Glomerular visceral epithelial cell (primary cell): ENCODE measurements at regions not wholly inside any gene's neighbourhood (a gene's known extent, or its start where the extent isn't known, plus 50 kb on each side); places are given as distances from the start of the nearest gene placed in this dataset.
"Not testable (repeated sequence)": the region's sequence is repeated elsewhere in the genome, so short reads cannot be mapped to it uniquely, and the experiment has no call there.

Source experiments
- DNase-seq: peaks from one replicate; pipeline ENCODE4 v3.0.0-alpha.2; 2016; ENCODE audit errors: extremely low spot score

DNA sequence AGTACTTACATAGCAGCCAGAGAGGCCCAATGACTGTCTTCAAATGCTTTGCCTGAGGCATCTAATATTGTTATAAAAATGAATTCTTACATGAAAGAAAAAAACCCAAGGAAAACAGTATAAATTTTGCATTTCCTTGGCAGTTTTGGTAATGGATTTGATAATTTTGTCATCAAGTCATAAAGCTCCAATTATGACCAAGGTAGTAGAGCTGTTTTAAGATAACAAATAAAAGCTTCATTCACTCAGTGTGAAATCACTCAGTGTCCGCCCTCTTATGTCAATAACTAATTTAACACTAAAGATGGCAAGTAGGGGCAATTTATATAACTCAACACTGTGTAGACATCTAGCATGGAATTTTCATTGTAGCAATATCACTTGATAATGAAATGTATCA is 193.9 kb downstream of the ANKRD7 start:
- no peak for DNase-seq

DNA sequence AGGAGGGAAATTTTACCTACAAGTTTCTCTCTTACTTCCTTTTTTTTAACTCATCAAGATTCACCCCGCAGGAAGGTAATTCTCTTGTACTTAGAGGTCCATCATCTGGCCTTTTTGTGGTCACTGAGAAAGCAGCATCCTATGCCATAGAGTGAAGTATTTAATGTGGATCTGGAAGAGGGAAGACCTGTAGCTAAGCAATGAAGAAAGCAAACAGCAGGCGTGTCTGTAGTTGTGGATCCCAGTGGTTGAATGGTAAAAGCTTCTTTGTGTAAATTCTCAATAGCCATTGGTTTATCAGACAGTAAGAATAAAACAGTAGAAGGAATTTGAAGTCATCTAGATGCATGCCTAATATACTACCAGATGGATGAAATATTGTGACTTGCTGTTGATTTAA is 196.4 kb downstream of the ANKRD7 start:
- no peak for DNase-seq

DNA sequence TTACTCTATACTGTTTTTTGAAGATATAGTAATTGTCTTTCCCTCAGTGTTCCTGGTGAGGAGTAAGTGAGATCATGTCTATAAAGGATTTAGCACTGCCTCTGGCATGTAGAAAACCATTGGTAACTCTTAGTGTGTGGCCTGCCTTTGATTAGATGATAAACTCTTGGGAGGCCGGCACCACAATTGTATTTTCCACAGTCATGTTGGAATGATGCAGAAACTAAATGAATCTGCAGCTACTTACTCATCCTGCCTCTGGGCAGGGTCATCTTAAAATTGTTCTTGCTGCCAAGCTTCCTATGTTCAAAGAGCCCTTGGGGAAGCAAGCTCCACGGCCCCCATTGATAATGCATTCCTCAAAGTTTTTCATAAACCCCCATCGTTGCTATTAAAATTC is 204.6 kb downstream of the ANKRD7 start:
- no peak for DNase-seq

DNA sequence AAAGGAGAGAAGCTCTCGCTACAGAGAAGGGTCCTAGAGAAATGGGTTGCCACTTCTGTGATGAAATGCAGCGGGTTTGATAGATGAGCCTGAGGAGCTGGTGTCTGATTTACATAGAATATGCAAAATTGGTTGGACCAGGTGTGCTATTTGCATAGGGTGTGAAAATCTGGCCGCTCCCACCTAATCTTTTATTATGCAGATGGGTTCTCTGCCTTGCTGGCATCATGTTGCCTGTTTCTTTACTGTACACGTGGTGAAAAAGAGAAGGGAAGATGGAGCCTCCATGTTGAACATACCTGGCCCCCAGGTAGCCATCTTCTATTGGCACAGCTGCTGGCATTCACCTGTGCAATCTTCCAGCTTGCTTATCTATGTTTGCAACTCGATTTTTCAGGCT is 212.2 kb downstream of the ANKRD7 start:
- DNase-seq = no peak

DNA sequence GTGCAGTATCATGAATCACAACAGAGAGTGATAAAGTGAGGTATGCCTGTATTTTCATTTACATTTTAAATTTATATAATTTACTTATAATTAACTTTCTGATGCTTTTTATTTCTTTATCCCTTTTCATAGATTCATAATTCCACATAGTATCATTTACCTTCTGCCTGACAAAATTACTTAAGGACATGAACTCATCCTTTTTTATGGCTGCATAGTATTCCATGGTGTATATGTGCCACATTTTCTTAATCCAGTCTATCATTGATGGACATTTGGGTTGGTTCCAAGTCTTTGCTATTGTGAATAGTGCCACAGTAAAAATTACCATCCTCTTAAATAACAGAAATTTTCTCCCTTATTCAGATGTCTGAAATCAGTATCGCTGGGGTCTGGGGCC is 224.5 kb downstream of the ANKRD7 start:
- DNase-seq = not testable (repeated sequence)

DNA sequence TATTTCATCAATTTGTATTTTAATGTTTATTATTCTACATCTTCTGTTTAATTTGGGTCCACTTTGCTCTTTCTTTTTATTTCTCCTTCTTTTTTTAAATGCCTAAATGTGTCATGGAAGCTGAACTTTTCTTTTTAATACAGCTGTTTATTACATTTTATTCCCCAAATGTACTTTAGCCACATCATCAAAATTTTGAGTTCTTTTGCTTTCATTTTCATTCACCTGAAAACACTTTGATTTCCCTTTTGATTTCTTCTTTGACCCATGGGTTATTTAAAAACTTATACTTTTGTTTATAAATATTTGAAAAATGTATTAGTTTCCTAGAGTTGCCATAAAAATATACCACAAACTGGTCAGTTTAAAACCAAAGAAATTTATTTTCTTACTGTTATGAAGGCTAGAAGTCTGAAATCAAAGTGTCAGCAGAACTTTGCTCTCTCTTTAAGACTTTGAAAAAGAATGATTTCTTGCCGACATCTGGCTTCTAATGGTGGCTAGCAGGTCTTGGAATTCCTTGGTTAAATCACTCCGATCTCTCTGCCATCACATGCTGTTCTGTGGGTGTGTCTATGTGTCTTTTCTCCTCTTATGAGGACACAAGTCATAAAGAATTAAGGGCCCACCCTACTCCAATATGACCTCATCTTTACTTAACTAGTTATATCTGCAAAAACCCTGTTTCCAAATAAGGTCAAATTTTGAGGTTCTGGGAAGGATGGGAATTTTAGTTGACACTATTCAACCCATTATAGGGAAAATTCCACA is 225.5 kb downstream of the ANKRD7 start:
- no peak for DNase-seq

DNA sequence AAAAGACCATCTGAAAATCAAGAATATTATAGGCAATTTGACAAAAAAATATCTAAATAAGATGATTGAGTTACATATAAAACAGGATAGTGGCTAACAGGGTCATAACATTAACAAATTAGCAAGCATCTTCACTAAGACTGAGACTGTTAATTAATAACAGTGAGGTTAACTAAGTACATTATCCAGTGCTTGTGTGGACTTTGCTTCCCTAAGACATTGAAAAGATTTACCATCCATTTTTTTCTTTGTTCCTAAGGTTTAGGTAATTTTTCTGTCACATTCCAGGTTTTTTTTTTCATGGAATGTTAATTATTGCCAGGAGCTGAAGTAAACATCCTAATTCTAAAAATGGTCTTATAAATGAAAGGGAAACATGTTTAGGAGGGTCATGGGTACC is 227.6 kb downstream of the ANKRD7 start:
- DNase-seq = no peak

DNA sequence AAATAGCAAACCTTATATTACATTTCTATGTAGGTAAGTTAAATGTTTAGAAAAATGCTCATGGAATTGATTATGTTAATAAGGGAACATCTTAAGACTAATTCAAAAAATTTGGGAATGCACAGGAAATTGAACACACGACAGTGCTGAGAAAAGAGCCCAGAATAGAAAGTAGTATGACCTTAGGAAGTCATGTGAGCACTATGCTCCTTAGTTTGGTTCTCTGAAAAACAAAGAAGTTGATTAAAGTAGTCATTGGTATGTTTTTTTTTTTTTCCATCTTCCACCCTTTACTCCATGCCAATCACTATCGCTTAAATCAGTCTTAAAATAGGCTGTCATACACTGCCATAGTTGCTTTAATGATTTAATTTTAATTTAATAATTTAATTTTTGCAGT is 242.9 kb downstream of the ANKRD7 start:
- no peak for DNase-seq

DNA sequence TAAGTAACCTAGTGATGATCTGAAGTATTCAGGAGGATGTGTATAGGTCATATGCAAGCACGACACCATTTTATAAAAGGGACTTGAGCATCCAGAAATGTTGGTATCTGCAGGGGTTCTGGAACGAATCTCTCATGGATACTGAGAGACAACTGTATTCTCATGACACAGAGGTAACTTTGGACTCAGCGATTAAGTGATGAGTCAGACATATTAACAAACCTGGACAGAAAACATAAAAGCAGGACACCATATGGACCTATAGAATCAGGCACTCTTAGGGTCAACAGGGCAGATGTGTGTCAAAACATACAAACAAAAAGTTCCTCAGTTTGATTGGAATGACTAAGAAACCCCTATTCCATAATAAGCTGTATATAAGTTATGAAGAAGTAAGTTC is 248.1 kb downstream of the ANKRD7 start:
- DNase-seq = no peak

DNA sequence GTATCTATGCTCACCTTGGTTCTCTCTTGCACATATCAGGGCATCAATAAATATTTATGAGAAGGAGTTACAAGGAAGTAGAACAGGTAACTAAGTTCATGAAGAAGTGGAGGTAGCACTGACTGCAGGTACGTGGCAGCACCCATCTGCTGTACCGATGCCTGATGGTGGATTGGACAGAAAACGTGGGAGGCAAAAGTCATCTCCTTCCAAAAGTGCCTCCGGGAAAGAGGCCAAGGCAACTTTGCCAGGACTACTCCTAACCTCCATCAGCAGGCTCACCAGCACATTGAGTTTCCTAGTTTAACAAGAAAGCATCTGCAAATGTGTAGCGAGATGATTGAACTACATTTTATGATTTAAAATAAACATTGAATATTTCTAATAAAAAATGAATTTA is 248.8 kb downstream of the ANKRD7 start:
- no peak for DNase-seq

DNA sequence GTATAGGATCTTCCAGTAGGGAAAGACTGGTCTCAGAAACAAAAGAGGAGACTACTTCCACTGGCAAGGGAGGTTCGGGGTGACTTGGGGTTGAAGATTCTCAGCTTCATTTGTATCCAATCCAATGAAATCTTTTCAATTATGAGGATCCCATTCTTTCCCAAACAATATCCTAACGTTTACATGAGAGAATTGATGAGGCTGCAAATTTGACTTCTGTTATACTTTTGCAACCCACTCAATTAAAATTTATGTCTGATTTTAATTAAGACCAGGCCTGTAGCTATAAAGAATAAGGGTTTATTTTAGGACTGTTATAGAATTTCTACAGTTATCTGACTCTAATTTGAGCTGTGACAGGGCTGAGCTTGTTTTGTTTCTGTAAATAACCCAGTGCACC is 251.5 kb downstream of the ANKRD7 start:
- DNase-seq = no peak

DNA sequence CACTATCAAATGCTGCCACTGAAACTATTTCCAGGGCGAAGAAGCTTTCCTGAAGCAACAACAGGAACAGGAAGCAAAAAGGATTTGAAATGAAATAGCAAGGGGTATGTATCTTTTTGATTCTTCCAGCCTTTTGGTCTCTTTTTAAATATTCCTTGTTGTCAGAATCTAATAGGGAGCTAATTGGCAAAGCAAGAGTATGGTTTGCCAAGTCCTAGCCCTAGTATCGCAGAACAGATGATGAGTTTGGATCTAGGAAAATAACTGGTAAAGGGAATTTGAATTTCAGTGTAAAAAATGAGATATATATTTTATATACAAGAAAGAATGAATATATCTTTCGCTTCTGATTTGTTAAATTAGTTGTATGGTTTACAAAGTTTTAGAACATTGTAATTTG is 252.5 kb downstream of the ANKRD7 start:
- DNase-seq = no peak

DNA sequence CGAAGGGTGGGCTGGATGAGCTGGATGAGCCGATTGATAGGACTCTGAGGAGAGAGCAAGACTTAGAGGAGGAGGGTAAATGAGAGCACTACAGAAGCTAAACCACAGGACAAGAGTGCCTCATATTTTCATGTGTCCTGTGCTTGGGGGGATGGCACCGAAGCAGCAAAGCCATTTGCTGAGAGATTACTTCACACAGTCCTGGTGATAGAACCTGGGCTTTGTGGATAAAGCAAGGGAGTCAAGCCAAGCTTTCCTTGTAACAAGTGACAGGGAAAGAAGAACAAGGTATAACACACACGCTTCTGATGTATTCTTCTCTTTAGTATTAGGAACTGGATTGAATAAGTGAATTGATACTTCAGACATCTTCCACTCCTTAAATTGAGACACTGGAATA is 253.7 kb downstream of the ANKRD7 start:
- no peak for DNase-seq

DNA sequence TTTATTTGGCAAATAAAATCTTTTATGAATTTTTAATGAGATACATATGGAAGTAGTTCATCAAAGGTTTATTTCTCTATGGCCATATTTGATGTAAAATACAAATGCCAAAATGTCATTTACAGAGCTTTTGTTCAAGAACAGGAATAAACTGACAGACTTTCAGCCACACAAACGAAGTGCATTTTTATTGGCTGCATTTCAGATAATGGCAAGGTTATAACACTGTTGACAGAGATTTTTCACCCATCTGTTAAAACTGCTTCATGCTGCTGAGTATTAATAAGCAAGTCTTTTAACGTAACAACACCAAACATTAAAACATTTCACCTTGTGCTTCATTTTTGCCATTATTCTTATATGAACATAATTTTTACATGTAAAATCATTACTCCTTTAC is 254.4 kb downstream of the ANKRD7 start:
- no peak for DNase-seq

DNA sequence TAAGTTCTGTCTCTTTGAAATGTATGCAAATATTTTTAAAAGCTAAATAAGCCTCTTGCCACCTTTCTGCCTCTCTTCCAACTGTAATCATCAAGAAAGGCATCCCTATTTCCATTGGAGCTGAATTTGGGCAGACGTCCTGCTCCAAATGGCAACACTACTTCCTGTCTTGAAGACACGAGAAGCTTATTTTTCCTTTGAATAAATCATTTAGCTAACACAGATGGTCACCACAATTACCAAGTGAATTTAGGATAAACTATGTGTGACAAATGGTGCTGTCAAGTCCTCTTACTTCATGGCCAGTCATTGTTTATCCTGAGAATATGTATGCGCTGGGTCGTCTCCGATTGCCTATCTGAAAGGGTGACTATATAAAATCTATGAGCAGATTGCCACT is 268.0 kb downstream of the ANKRD7 start:
- no peak for DNase-seq

DNA sequence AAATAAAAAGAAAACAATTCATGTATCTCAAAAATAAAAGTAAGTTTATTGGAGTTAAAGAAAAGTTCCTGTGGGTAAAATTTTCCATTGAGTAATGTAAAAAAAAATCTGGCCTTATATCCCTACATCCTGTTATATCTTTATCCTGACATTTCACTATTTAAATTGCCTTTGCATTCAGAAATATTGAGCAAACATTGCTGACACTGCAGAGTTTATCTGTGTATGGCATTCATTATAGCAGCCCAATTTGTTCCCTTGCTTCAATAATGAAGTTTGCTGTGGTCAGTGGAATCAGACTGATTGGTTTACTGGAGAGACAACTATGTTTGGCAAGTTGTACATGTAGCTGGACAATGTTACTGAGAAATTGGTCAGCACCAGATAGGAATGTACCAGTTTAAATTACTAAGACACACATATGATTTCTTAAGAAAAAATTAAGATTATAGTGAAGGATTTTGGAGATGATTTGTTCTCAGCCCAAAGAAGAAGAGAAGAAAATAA is 271.7 kb downstream of the ANKRD7 start:
- no peak for DNase-seq

DNA sequence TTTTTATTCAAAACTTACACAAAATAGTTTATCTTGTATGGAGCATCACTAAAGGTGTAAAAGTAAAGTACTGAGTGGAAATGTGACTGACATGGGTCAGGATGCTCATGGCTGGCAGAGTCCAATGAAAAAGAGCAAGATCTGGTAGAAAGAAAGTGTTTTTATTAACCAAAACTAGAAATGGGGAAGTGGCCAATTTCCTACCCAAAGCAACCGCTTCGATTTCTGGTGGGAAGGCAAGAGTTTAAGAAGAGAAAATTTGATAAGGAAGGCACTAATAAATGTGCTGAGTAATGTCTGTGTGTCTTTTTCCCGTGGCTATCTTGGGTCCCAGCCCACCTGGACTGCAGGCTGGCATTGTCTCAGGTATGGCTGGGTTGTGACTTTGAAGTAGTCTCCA is 277.7 kb downstream of the ANKRD7 start:
- no peak for DNase-seq

DNA sequence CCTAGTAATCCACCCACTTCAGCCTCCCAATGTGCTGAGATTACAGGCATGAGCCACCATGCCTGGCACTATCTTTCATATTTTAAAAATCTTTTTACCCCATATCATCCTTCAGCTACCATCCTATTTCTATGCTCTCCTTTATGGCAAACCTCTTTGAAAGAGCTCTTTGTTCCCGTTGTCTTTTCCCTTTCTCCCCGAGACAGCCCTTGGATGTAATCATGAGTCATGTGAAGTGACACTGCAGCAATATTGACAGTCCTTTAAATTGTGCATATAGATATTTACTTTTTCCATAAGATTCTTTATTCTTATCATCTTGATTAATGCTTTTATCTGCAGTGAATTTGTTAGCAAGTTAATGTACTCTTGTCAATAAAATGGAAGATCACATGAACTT is 286.6 kb downstream of the ANKRD7 start:
- DNase-seq = no peak

DNA sequence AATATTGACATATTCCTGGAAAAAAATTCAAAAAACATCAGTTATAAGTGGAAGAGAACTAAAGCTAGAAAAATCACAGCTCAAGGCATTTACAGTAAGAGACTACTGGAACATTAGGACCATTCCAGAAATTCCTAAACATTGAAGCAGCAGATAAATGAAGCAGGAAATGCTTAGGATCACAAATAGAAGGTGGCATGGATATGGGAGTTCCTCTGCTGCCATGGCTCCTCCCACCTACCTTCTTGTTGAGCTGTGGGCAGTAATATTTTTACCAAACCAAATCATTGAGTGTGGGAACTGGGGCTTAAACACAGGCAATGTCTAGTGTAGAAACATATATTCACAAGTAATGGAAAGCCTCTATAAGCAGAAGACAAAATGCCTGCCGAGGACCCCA is 292.8 kb downstream of the ANKRD7 start:
- DNase-seq = no peak

DNA sequence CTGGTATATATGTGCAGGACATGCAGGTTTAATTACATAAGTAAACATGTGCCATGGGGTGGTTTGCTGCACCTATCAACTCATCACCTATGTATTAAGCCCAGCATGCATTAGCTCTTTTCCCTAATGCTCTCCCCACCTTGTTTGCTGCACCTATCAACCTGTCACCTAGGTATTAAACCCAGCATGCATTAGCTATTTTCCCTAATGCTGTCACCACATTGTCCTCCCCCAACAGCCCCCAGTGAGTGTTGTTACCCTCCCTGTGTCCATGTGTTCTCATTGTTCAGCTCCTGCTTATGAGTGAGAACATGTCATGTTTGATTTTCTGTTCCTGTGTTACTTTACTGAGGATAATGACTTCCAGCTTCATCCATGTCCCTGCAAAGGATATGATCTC is 300.5 kb downstream of the ANKRD7 start:
- no peak for DNase-seq

DNA sequence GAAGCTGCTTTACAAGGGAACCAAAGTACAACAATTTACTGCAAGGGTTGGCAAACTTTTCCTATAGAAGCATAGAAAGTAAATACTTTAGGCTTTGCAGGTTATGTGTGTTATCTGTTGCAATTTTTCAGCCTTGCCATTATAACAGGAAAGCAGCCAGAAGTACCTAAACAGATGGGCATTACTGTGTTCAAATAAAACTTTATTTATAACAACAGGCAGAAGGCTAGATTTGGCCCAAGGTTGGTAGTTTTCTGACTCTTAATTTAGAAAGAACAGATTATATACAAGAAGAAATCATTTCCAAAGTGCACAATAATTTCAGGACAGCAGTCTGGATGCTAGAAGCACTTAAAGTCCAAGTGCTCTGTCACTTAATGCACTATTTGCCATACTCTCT is 307.1 kb downstream of the ANKRD7 start:
- no peak for DNase-seq

DNA sequence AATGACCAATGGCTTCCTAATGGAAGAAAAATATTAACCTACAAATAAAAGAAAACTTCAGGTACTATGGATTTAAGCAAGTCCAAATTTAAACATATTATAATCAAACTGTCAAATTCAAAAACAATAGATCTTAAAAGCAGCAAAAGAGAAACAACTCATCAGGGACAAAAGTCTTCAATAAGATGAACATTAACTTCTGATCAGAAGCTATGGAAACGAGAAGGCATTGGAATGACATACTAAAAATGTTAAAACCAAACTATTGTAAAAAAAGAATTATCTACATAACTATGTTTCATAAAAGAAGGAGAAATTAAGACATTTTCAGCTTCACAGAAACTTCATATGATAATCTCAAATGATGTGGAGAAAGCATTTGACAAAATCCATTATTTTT is 334.7 kb downstream of the ANKRD7 start:
- no peak for DNase-seq

DNA sequence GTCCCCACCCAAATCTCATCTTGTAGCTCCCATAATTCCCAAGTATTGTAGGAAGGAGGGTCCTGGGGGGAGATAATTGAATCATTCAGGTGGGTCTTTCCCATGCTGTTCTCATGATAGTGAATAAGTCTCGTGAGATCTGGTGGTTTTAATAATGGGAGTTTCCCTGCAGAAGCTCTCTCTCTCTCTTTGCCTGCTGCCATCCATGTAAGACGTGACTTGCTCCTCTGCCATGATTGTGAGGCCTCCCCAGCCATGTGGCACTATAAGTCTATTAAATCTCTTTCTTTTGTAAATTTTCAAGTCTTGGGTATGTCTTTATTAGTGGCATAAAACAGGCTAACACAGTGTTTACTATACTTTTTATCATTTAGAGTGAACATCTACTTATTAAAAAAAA is 338.8 kb downstream of the ANKRD7 start:
- no peak for DNase-seq

DNA sequence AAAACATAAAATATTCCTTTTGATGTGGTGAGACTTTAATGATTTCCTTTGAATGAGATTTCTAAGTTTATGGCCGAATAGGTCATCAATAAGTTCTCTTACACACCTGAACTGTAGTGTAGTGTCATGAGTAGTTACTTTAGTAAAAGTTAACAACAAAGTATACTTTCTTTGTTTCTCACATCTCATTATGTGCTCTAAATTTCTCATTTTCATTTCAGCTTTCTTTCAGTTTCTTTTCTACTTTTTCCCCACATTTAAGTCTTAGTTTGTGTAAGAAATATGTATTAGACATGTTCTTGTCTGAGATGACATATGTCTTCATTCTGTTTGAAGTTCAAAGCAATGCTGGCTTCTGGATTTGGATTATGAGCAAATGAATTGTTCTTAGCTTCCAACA is 348.1 kb downstream of the ANKRD7 start:
- DNase-seq = no peak
